ENCODE measurements at regions not wholly inside any gene's neighbourhood (a gene's known extent, or its start where the extent isn't known, plus 50 kb on each side); places are given as distances from the start of the nearest gene placed in this dataset.

GRCh38 chr1:115170961-115171392, 81.7 kb upstream of the TSPAN2 start:
- no peak overlapping the region for H3K27ac ChIP-seq (ENCODE audit: low read depth, low read length, poor library complexity, severe bottlenecking)
- POLR2A ChIA-PET (ENCODE audit: low non-redundant PET) = no interaction called here

DNA sequence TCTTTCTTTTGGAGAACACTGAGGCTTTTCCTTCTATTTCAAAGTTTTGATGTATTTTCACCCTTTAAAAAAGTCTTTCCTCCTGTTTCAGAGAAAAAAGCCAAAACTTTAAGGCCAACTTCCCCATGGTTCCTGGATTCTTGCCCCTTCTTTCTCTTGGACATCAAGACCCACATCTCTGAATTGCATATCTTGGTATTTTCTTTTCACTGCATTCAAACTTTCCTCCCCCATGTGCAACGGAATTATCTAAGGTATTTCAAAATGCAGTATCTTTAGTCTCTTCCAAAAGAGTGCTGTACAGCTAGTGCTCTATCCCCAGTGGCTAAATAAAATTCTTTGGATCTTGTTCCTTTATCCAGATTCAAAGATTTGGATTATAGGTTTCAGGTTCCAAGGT, 81.1 kb upstream of the TSPAN2 start:
- H3K4me3 ChIP-seq (ENCODE audit: low read depth, low read length, poor library complexity, severe bottlenecking) = no peak overlapping the region
- H3K36me3 ChIP-seq (ENCODE audit: insufficient read depth, low read length, poor library complexity, severe bottlenecking) = no peaks in the 10 kb centered on the region
- TF ChIP-seq CTCF (conservative IDR thresholded peaks at IDR 0.05; ENCODE audit: low read depth, low read length) = no peak
- TF ChIP-seq EZH2 (IDR thresholded peaks at IDR 0.05; ENCODE audit: borderline replicate concordance, low read depth, low read length, poor library complexity, severe bottlenecking) = no peak
- no peaks in the 10 kb centered on the region for H3K27me3 ChIP-seq (replicated peaks; ENCODE audit: insufficient read depth, low read depth, low read length, poor library complexity)
- no peak for DNase-seq (ENCODE audit: low spot score)
- peaks cover 21% of the 10 kb centered on the region for H3K4me1 ChIP-seq (ENCODE audit: insufficient read depth, low read length, poor library complexity, severe bottlenecking)
- H3K27ac ChIP-seq (ENCODE audit: low read depth, low read length, poor library complexity, severe bottlenecking) = no peak overlapping the region
- H3K9me3 ChIP-seq (ENCODE audit: low read depth, low read length, poor library complexity, severe bottlenecking) = no peaks in the 10 kb centered on the region
- POLR2A ChIA-PET (ENCODE audit: low non-redundant PET) = no interaction called here
- CTCF ChIA-PET = no interaction called here
- intact Hi-C loops (cut with micrococcal nuclease; ENCODE audit: unreplicated experiment) = no loop called here
- BruUV-seq (replicated peaks) = no TSS peak

More at GRCh38 chr1:115170961-115171392, 81.7 kb upstream of the TSPAN2 start:
- no TSS peak for BruUV-seq (replicated peaks)
- Histone ChIP-seq H3K4me3 (ENCODE audit: low read depth, low read length, poor library complexity, severe bottlenecking) (no peak overlapping the region), H3K36me3 (ENCODE audit: insufficient read depth, low read length, poor library complexity, severe bottlenecking) (no peaks in the 10 kb centered on the region), H3K27me3 (replicated peaks; ENCODE audit: insufficient read depth, low read depth, low read length, poor library complexity) (no peaks in the 10 kb centered on the region), H3K9me3 (ENCODE audit: low read depth, low read length, poor library complexity, severe bottlenecking) (no peaks in the 10 kb centered on the region), H3K4me1 (ENCODE audit: insufficient read depth, low read length, poor library complexity, severe bottlenecking) (peaks cover 19% of the 10 kb centered on the region)
- intact Hi-C loops (cut with micrococcal nuclease; ENCODE audit: unreplicated experiment) = no loop called here
- DNase-seq (ENCODE audit: low spot score) = no peak
- CTCF ChIA-PET = no interaction called here
- TF ChIP-seq CTCF (conservative IDR thresholded peaks at IDR 0.05; ENCODE audit: low read depth, low read length) (no peak), EZH2 (IDR thresholded peaks at IDR 0.05; ENCODE audit: borderline replicate concordance, low read depth, low read length, poor library complexity, severe bottlenecking) (no peak)

DNA sequence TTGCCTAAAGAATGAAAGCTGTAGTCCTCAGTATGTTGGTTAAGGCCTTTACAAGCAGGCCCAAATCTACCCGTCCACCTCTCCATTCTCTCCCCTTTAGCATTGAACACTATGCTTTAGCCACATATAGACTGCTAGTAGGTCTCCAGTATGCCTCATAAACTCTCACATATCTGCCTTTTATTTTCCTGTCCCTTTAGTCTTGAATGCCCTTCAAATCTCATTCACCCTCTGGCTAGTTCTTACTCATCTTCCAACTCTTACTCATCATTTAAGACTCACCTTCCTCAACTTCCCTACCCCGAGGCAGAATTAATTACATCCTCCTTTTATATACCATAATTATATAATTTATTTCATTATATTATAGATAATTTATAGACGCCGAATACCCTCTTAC, 78.7 kb upstream of the TSPAN2 start:
- Histone ChIP-seq H3K4me3 (ENCODE audit: low read depth, low read length, poor library complexity, severe bottlenecking) (no peak overlapping the region), H3K27me3 (replicated peaks; ENCODE audit: insufficient read depth, low read depth, low read length, poor library complexity) (no peaks in the 10 kb centered on the region), H3K27ac (ENCODE audit: low read depth, low read length, poor library complexity, severe bottlenecking) (peak overlapping the region; percentile 61), H3K36me3 (ENCODE audit: insufficient read depth, low read length, poor library complexity, severe bottlenecking) (no peaks in the 10 kb centered on the region), H3K9me3 (ENCODE audit: low read depth, low read length, poor library complexity, severe bottlenecking) (peaks cover 4% of the 10 kb centered on the region), H3K4me1 (ENCODE audit: insufficient read depth, low read length, poor library complexity, severe bottlenecking) (peaks cover 21% of the 10 kb centered on the region)
- CTCF ChIA-PET = no interaction called here
- no peak for DNase-seq (ENCODE audit: low spot score)
- intact Hi-C loops (cut with micrococcal nuclease; ENCODE audit: unreplicated experiment) = loop anchor here (10.0 kb wide), 1 partner anchor 167 kb away; the partner anchor contains the start of gene NGF
- POLR2A ChIA-PET (ENCODE audit: low non-redundant PET) = no interaction called here
- no TSS peak for BruUV-seq (replicated peaks)
- no peak for TF ChIP-seq EZH2 (IDR thresholded peaks at IDR 0.05; ENCODE audit: borderline replicate concordance, low read depth, low read length, poor library complexity, severe bottlenecking)
- TF ChIP-seq CTCF (conservative IDR thresholded peaks at IDR 0.05; ENCODE audit: low read depth, low read length) = no peak
